C4-2B (cell line): ENCODE measurements at regions not wholly inside any gene's neighbourhood (a gene's known extent, or its start where the extent isn't known, plus 50 kb on each side); places are given as distances from the start of the nearest gene placed in this dataset.

ENCODE experiments used
- ZFX ChIP-seq: fragments of 450-650 bp; IDR thresholded peaks from 2 replicates; pipeline ENCODE4 v1.6.1; 2017
- TF ChIP-seq, protein P1 (sequence below): fragments of 450-650 bp; conservative IDR thresholded peaks from 2 replicates; pipeline ENCODE4 v1.5.1; 2017; ENCODE audit warnings: mild to moderate bottlenecking

DNA sequence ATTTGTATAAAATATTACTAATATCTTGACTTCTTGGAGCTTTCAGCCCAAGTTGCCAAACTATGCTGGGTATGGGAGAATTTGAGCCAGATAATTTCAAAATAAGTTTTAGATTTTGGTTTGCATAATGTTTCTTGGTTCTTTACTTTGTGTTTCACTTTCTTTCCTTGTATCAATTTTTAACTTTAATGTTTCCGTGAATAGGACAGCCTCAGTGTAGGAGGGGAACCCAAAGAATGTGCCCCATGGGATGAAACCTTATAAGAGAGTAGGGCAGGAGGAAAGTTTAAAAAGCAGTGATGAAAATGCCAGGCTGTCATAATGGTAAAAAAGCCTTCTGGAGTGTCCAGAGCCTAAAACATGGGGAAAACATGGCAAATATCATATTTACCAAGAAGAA, 252.4 kb upstream of the IRAK1BP1 start:
- TF ChIP-seq, protein P1, sequence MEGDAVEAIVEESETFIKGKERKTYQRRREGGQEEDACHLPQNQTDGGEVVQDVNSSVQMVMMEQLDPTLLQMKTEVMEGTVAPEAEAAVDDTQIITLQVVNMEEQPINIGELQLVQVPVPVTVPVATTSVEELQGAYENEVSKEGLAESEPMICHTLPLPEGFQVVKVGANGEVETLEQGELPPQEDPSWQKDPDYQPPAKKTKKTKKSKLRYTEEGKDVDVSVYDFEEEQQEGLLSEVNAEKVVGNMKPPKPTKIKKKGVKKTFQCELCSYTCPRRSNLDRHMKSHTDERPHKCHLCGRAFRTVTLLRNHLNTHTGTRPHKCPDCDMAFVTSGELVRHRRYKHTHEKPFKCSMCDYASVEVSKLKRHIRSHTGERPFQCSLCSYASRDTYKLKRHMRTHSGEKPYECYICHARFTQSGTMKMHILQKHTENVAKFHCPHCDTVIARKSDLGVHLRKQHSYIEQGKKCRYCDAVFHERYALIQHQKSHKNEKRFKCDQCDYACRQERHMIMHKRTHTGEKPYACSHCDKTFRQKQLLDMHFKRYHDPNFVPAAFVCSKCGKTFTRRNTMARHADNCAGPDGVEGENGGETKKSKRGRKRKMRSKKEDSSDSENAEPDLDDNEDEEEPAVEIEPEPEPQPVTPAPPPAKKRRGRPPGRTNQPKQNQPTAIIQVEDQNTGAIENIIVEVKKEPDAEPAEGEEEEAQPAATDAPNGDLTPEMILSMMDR, result no peak
- no peak for TF ChIP-seq ZFX
